CD14-positive monocyte (primary cell): ENCODE measurements at regions not wholly inside any gene's neighbourhood (a gene's known extent, or its start where the extent isn't known, plus 50 kb on each side); places are given as distances from the start of the nearest gene placed in this dataset.
"Not testable (repeated sequence)": the region's sequence is repeated elsewhere in the genome, so short reads cannot be mapped to it uniquely, and the experiment has no call there.

Source experiments
- DNase-seq, 3 donors: peaks; one replicate each; pipeline ENCODE4 v3.0.0-alpha.2; 2011 to 2022
- H2AFZ ChIP-seq: 2 replicates; pipeline ENCODE4 v1.6.0; 2012; ENCODE audit warnings: mild to moderate bottlenecking, low read depth, low read length, inconsistent platforms; ENCODE audit not compliant: insufficient read depth, poor library complexity, severe bottlenecking
- H3K27ac ChIP-seq, 2 donors: 1 replicate in 1 of 2; 2 replicates in 1 of 2; pipeline ENCODE4 v1.5.1; 2012 to 2013; ENCODE audit warnings: low read length in 2 of 2, control low read depth in 1 of 2, inconsistent platforms in 1 of 2, low read depth in 1 of 2, mild to moderate bottlenecking in 1 of 2
- H3K27me3 ChIP-seq, 2 donors: one replicate each; pipeline versions ENCODE4 v1.6.0 to v1.6.1; 2011 to 2013; ENCODE audit warnings: low read length in 2 of 2; ENCODE audit not compliant: control insufficient read depth in 2 of 2, insufficient read depth in 2 of 2
- H3K36me3 ChIP-seq, 2 donors: replicated peaks in 1 of 2; 1 replicate in 1 of 2; 2 replicates in 1 of 2; pipeline versions ENCODE4 v1.5.1 to v1.6.1; 2012 to 2013; ENCODE audit warnings: low read length in 2 of 2, control low read depth in 1 of 2, inconsistent platforms in 1 of 2, mild to moderate bottlenecking in 1 of 2; ENCODE audit not compliant: insufficient read depth in 2 of 2, control insufficient read depth in 1 of 2
- H3K4me1 ChIP-seq, 2 donors: 1 replicate in 1 of 2; 2 replicates in 1 of 2; pipeline versions ENCODE4 v1.5.1 to v1.6.1; 2012 to 2013; ENCODE audit warnings: low read length in 2 of 2, control low read depth in 1 of 2, inconsistent platforms in 1 of 2, mild to moderate bottlenecking in 1 of 2, moderate library complexity in 1 of 2; ENCODE audit not compliant: insufficient read depth in 2 of 2, control insufficient read depth in 1 of 2
- H3K4me2 ChIP-seq: replicated peaks from 2 replicates; pipeline ENCODE3; 2012; ENCODE audit warnings: low read length, moderate library complexity, mild to moderate bottlenecking; ENCODE audit not compliant: poor library complexity, severe bottlenecking; ENCODE audit errors: extremely low read depth
- H3K4me3 ChIP-seq, 3 experiments: fragments of 200-600 bp in 1 of 3; sonication (generic) in 1 of 3; replicated peaks in 1 of 3; 1 replicate in 2 of 3; 2 replicates in 1 of 3; pipeline ENCODE4 v1.5.1; 2011 to 2013; ENCODE audit warnings: low read length in 3 of 3, mild to moderate bottlenecking in 3 of 3, control low read depth in 2 of 3, low read depth in 2 of 3, inconsistent platforms in 1 of 3, moderate library complexity in 1 of 3
- H3K79me2 ChIP-seq: 2 replicates; pipeline ENCODE4 v1.6.0; 2012; ENCODE audit warnings: mild to moderate bottlenecking, control low read depth, inconsistent platforms, low read length, moderate library complexity; ENCODE audit not compliant: insufficient read depth
- H3K9ac ChIP-seq: 2 replicates; pipeline ENCODE4 v1.6.0; 2017; ENCODE audit warnings: low read length, mild to moderate bottlenecking; ENCODE audit not compliant: insufficient read depth, poor library complexity, severe bottlenecking
- H3K9me3 ChIP-seq, 2 donors: replicated peaks in 1 of 2; 1 replicate in 1 of 2; 2 replicates in 1 of 2; pipeline versions ENCODE4 v1.5.1 to v1.6.1; 2012 to 2013; ENCODE audit warnings: low read length in 2 of 2, control low read depth in 1 of 2; ENCODE audit not compliant: control insufficient read depth in 1 of 2, insufficient read depth in 1 of 2
- H4K20me1 ChIP-seq: 2 replicates; pipeline ENCODE4 v1.6.0; 2012; ENCODE audit warnings: mild to moderate bottlenecking, low read length, control low read depth, moderate library complexity; ENCODE audit not compliant: insufficient read depth
- H3K27ac Mint-ChIP-seq, 7 donors: one replicate each; pipeline ENCODE4 v1.8.0; 2020; ENCODE audit warnings: mild to moderate bottlenecking in 7 of 7, mixed read lengths in 7 of 7, moderate library complexity in 6 of 7, inconsistent platforms in 2 of 7
- H3K27me3 Mint-ChIP-seq, 3 donors: one replicate each; pipeline ENCODE4 v1.8.0; 2021 to 2022; ENCODE audit warnings: low read depth in 3 of 3, mild to moderate bottlenecking in 3 of 3, mixed read lengths in 3 of 3, moderate library complexity in 3 of 3, inconsistent platforms in 1 of 3
- H3K36me3 Mint-ChIP-seq, 2 donors: one replicate each; pipeline ENCODE4 v1.8.0; 2020; ENCODE audit warnings: mixed read lengths in 2 of 2, inconsistent platforms in 1 of 2, mild to moderate bottlenecking in 1 of 2
- H3K4me1 Mint-ChIP-seq: one replicate; pipeline ENCODE4 v1.8.0; 2020; ENCODE audit warnings: mild to moderate bottlenecking, mixed read lengths
- H3K4me3 Mint-ChIP-seq, 2 donors: one replicate each; pipeline ENCODE4 v1.8.0; 2020; ENCODE audit warnings: mild to moderate bottlenecking in 2 of 2, mixed read lengths in 2 of 2, moderate library complexity in 1 of 2
- H3K9me3 Mint-ChIP-seq, 7 donors: one replicate each; pipeline ENCODE4 v1.8.0; 2020 to 2022; ENCODE audit warnings: mixed read lengths in 7 of 7, mild to moderate bottlenecking in 6 of 7, moderate library complexity in 6 of 7, inconsistent platforms in 2 of 7
- WGBS: methylation state at CpG from one replicate; pipeline ENCODE4 v1.1.5; 2013; ENCODE audit warnings: missing lambda C conversion rate; ENCODE audit not compliant: insufficient coverage; 5-methylcytosine and 5-hydroxymethylcytosine counted together
- intact Hi-C, 2 donors: fragments of 100-400 bp; cut with micrococcal nuclease; formaldehyde crosslinking; loops; one replicate each; pipeline versions ENCODE4 v1.15.0 to v1.15.1; 2023

DNA sequence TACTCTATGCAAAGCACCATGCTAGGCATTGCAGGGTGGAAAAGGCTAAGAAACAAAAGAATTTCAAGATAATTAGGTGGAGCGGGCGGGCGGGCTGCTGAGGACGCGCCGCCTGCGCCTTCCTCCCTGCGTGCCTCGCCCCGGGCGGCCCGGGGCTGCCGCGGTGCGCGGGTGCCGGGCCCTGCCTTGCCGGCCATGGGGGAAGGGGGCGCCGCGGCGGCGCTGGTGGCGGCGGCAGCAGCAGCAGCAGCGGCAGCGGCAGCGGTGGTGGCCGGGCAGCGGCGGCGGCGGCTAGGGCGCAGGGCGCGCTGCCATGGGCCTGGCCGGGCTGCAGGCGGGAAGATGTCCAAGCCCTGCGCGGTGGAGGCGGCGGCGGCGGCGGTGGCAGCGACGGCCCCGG lies 884.3 kb downstream of the TUBA3C start:
- H2AFZ ChIP-seq, H3K27me3 ChIP-seq, H3K79me2 ChIP-seq, H3K9ac ChIP-seq, H3K4me3 Mint-ChIP-seq, H3K27ac Mint-ChIP-seq, intact Hi-C loops, H3K27ac ChIP-seq, H3K36me3 ChIP-seq, H3K4me3 ChIP-seq, H4K20me1 ChIP-seq, DNase-seq, H3K36me3 Mint-ChIP-seq, H3K27me3 Mint-ChIP-seq, H3K4me1 Mint-ChIP-seq, H3K4me1 ChIP-seq, H3K4me2 ChIP-seq: not testable (repeated sequence)
- H3K9me3 ChIP-seq: peaks cover 0 to 12% of the 10 kb centered on the region in 2 donors
- H3K9me3 Mint-ChIP-seq: peaks cover 9 to 26% (median 13%) of the 10 kb centered on the region in 7 donors
- 71% methylated on average over 40 of the region's 48 CpGs for WGBS

DNA sequence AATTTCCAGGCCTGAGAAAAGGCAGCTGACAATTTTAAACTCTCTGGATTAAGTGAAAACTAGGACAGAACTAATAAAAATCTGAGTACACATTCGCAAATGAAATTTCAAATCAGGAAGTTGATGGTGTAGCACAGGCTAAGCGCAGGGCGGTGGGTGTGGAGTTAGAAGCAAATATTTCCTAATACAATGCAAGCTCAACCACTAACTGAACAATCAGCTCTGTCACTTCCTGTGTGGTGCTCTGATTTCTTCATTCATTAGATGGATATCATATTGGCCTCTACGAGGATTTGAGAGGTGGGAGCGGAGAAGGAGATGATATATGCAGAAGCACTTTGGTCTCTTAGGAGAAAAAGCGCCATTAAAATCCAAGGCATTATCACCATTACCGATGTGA lies 885.0 kb downstream of the TUBA3C start:
- H3K4me3 Mint-ChIP-seq, DNase-seq, H3K27me3 ChIP-seq, H3K4me1 Mint-ChIP-seq, H3K27ac ChIP-seq, H3K9ac ChIP-seq, H4K20me1 ChIP-seq, H3K79me2 ChIP-seq, H3K36me3 Mint-ChIP-seq, intact Hi-C loops, H3K4me1 ChIP-seq, H3K27ac Mint-ChIP-seq, H3K4me3 ChIP-seq, H2AFZ ChIP-seq, H3K27me3 Mint-ChIP-seq, H3K36me3 ChIP-seq, H3K4me2 ChIP-seq: not testable (repeated sequence)
- H3K9me3 Mint-ChIP-seq: peaks cover 9 to 23% (median 13%) of the 10 kb centered on the region in 7 donors
- peaks cover 0 to 12% of the 10 kb centered on the region in 2 donors for H3K9me3 ChIP-seq
- no CpG with 5 or more reads among the region's 7 CpGs for WGBS

DNA sequence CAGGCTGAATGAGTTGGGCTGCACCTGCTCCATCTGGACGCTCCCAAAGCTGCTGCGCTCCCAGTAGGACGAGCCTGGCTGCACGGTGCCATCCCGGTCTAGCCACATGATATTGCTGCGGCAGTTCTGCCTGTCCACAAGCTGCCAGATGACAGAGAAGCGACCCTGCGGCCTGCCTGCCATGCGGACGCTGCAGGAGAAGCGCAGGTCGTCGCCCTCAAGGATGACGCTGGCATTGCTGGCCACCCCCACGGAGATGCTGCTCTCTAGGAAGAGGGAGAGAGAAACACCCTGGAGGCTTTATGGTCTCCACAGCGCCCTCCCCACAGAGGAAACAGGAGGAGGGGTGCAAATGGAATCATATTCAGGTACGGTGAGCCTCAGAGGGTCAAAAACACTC lies 887.3 kb downstream of the TUBA3C start:
- H3K27me3 ChIP-seq, H3K36me3 Mint-ChIP-seq, DNase-seq, intact Hi-C loops, H2AFZ ChIP-seq, H3K79me2 ChIP-seq, H4K20me1 ChIP-seq, H3K4me3 Mint-ChIP-seq, H3K4me3 ChIP-seq, H3K9me3 ChIP-seq, H3K36me3 ChIP-seq, H3K4me1 ChIP-seq, H3K4me2 ChIP-seq, H3K27me3 Mint-ChIP-seq, H3K27ac Mint-ChIP-seq, H3K27ac ChIP-seq, H3K9ac ChIP-seq, H3K4me1 Mint-ChIP-seq: not testable (repeated sequence)
- 92% methylated on average over 7 of the region's 17 CpGs for WGBS
- H3K9me3 Mint-ChIP-seq: peaks cover 9 to 24% (median 14%) of the 10 kb centered on the region in 7 donors

DNA sequence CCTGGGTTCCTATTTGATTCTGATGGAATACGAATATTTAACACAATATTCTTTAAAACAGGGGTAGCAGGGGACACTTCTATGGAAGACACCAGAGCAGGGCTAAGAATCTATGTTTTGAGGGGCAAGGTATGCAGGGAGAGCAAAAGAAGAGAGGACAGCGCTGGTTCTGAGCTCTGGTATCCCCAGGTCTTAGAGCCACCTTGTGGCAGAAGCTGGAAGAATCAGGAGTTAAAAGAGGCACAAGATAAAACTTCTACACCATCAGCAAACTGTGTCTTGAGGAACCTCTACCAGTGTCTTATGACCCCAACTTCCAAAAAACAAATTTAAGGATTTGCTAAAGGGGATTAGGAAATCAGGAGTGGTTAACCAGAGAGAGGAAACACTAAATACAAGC lies 894.8 kb downstream of the TUBA3C start:
- peaks cover 0 to 12% (median 6%) of the 10 kb centered on the region in 7 donors for H3K9me3 Mint-ChIP-seq
- H3K27ac ChIP-seq, H3K4me1 Mint-ChIP-seq: not testable (repeated sequence)

More for the DNA sequence above, 894.8 kb downstream of the TUBA3C start:
- H4K20me1 ChIP-seq, H3K4me3 ChIP-seq, H3K4me3 Mint-ChIP-seq, H3K4me1 ChIP-seq, DNase-seq, H3K79me2 ChIP-seq, H3K27ac Mint-ChIP-seq, intact Hi-C loops, H3K9me3 ChIP-seq, H3K27me3 ChIP-seq, H3K4me2 ChIP-seq, H3K27me3 Mint-ChIP-seq, H3K9ac ChIP-seq, H3K36me3 ChIP-seq, H3K36me3 Mint-ChIP-seq, H2AFZ ChIP-seq: not testable (repeated sequence)
- WGBS: no CpG with 5 or more reads among the region's 2 CpGs
